Lung (tissue), 11 donors: ENCODE measurements at regions not wholly inside any gene's neighbourhood (a gene's known extent, or its start where the extent isn't known, plus 50 kb on each side); places are given as distances from the start of the nearest gene placed in this dataset.

Experiments
- ATAC-seq: fragments of 200-7000 bp; cut with Tn5 transposase; one replicate; pipeline ENCODE4 v1.9.1; 2020; ENCODE audit warnings: moderate number of reproducible peaks; ENCODE audit not compliant: insufficient read depth, low FRiP score
- DNase-seq, 3 donors: peaks; one replicate each; pipeline ENCODE4 v3.0.0-alpha.2; 2013 to 2017
- H3K27ac ChIP-seq, 2 donors: one replicate each; pipeline ENCODE4 v1.5.1; 2013; ENCODE audit warnings: mild to moderate bottlenecking in 2 of 2, moderate library complexity in 2 of 2, control low read depth in 1 of 2, inconsistent platforms in 1 of 2, low read depth in 1 of 2, low read length in 1 of 2
- H3K27me3 ChIP-seq, 3 donors: one replicate each; pipeline ENCODE4 v1.5.1; 2013; ENCODE audit warnings: low read length in 2 of 3; ENCODE audit not compliant: control insufficient read depth in 3 of 3, insufficient read depth in 3 of 3
- H3K36me3 ChIP-seq, 4 donors: one replicate each; pipeline ENCODE4 v1.5.1; 2013; ENCODE audit warnings: low read length in 4 of 4, mild to moderate bottlenecking in 1 of 4, moderate library complexity in 1 of 4; ENCODE audit not compliant: control insufficient read depth in 4 of 4, insufficient read depth in 4 of 4
- H3K4me1 ChIP-seq, 5 donors: one replicate each; pipeline ENCODE4 v1.5.1; 2013; ENCODE audit warnings: low read length in 5 of 5, mild to moderate bottlenecking in 2 of 5, moderate library complexity in 1 of 5; ENCODE audit not compliant: control insufficient read depth in 5 of 5, insufficient read depth in 5 of 5
- H3K4me3 ChIP-seq: one replicate; pipeline ENCODE4 v1.5.1; 2013; ENCODE audit warnings: mild to moderate bottlenecking, control low read depth, moderate library complexity
- H3K9ac ChIP-seq, 2 donors: one replicate each; pipeline ENCODE4 v1.5.1; 2013; ENCODE audit warnings: low read length in 2 of 2, control low read depth in 1 of 2; ENCODE audit not compliant: insufficient read depth in 1 of 2
- H3K9me3 ChIP-seq, 4 donors: one replicate each; pipeline ENCODE4 v1.5.1; 2013; ENCODE audit warnings: low read length in 3 of 4, mild to moderate bottlenecking in 1 of 4, moderate library complexity in 1 of 4; ENCODE audit not compliant: control insufficient read depth in 4 of 4, insufficient read depth in 3 of 4
- WGBS, 2 donors: extraction: QIAGEN DNeasy Blood & Tissue Kit; methylation state at CpG; one replicate each; pipeline ENCODE4 v1.1.7; 2013; 5-methylcytosine and 5-hydroxymethylcytosine counted together
- TF ChIP-seq, protein P1 (sequence below): IDR thresholded peaks from 2 replicates; pipeline ENCODE4 v1.5.1; 2012; ENCODE audit warnings: mild to moderate bottlenecking; ENCODE audit errors: control extremely low read depth, extremely low read depth
- donor health status: control.
- donor health status: control.
- donor health status: Bipolar disorder and iron deficiency.
- donor health status: healthy.
- donor health status: DM: yes; HTN: yes; CAD: no.

DNA sequence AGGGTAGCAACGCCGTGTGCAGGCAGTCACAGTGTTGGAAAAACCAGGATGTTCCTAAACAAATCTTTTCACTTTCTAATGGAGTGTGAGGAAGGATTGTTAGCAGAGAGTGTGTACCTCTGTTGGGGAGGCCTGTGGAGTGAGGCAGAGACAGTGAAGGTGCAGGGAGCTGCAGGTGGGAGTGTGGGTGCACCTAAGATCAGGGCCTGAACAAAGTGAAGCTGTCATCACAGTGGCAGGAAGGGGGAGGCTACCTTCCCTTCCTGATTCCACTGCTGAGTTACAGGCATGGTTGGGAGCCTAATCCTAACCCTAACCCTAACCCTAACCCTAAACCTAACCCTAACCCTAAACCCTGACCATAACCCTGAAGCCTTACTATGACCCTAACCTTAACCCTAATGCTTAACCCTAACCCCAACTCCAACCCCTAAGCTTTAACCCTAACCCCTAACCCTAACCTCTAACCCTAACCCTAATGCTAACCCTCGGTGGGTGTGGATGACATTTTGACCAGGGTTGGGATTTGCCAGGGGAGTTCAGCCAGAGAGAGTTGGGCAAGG is 158.8 kb upstream of the KLF6 start:
- H3K36me3 ChIP-seq: no peaks in the 10 kb centered on the region
- DNase-seq: no peak
- no peak overlapping the region for H3K27ac ChIP-seq
- TF ChIP-seq, protein P1, sequence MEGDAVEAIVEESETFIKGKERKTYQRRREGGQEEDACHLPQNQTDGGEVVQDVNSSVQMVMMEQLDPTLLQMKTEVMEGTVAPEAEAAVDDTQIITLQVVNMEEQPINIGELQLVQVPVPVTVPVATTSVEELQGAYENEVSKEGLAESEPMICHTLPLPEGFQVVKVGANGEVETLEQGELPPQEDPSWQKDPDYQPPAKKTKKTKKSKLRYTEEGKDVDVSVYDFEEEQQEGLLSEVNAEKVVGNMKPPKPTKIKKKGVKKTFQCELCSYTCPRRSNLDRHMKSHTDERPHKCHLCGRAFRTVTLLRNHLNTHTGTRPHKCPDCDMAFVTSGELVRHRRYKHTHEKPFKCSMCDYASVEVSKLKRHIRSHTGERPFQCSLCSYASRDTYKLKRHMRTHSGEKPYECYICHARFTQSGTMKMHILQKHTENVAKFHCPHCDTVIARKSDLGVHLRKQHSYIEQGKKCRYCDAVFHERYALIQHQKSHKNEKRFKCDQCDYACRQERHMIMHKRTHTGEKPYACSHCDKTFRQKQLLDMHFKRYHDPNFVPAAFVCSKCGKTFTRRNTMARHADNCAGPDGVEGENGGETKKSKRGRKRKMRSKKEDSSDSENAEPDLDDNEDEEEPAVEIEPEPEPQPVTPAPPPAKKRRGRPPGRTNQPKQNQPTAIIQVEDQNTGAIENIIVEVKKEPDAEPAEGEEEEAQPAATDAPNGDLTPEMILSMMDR: no peak
- H3K9me3 ChIP-seq: no peaks in the 10 kb centered on the region
- ATAC-seq: no peak
- H3K9ac ChIP-seq: no peak overlapping the region
- peaks cover 0 to 3% (median 0%) of the 10 kb centered on the region in 5 donors for H3K4me1 ChIP-seq
- H3K27me3 ChIP-seq: no peaks in the 10 kb centered on the region
- 95 to 97% methylated on average over 3 of the region's 3 CpGs for WGBS, 2 donors
- no peak overlapping the region for H3K4me3 ChIP-seq

DNA sequence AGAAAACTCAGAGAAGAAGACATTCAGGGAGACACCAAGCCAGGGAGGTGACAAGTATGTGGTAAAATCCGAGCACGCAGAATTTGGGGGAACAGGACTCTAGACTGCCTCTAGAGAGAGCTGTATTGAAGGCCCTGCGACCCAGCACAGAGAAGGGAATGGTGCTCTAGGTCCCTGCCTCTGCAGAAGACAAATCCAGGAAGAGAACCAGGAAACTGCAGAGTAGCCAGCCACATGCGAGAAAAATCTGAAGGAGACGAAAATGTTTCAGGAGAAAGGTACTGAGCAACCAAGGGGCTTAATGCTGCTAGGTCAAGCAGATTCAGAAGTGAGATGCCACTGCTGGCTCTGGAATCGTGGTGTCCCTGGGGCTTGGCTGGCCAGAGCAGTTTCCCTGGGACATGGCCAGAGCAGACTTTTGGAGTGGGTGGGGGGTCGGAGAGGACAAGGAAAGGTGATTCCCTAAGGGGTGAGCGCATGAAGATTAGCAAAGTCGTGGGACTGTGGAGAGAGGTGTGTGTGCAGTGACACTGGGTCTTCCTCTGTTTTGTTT is 158.0 kb upstream of the KLF6 start:
- H3K9ac ChIP-seq: no peak overlapping the region
- no peak for DNase-seq
- ATAC-seq: no peak
- H3K27me3 ChIP-seq: no peaks in the 10 kb centered on the region
- no peak overlapping the region for H3K27ac ChIP-seq
- no peaks in the 10 kb centered on the region for H3K9me3 ChIP-seq
- H3K36me3 ChIP-seq: no peaks in the 10 kb centered on the region
- H3K4me3 ChIP-seq: no peak overlapping the region
- peaks cover 0 to 3% (median 0%) of the 10 kb centered on the region in 5 donors for H3K4me1 ChIP-seq
- WGBS, 2 donors: 84 to 86% methylated on average over 9 of the region's 9 CpGs
- TF ChIP-seq, protein P1: no peak

DNA sequence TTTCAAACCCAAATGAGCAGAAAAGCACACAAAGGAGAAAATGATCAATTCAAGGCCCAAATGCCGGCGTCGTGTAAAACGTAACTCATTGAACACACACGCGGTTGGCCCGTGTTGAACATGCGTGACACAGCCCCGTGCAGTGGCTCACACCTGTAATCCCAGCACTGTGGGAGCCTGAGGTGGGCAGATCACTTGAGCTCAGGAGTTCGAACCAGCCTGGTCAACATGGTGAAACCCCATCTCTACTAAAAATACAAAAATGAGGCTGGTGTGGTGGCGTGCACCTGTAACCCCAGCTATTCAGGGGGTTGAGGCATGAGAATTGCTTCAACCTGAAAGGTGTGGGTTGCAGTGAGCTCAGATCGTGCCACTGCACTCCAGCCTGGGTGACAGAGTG is 156.7 kb upstream of the KLF6 start:
- H3K36me3 ChIP-seq: no peaks in the 10 kb centered on the region
- no peak overlapping the region for H3K9ac ChIP-seq
- no peaks in the 10 kb centered on the region for H3K27me3 ChIP-seq
- H3K4me3 ChIP-seq: no peak overlapping the region
- ATAC-seq (no peak), DNase-seq (no peak)
- no peaks in the 10 kb centered on the region for H3K9me3 ChIP-seq
- H3K27ac ChIP-seq: no peak overlapping the region
- 95 to 97% methylated on average over 12 of the region's 12 CpGs for WGBS, 2 donors
- peaks cover 0 to 3% (median 0%) of the 10 kb centered on the region in 5 donors for H3K4me1 ChIP-seq
- TF ChIP-seq, protein P1: no peak
